Aorta (tissue), 5 donors: ENCODE measurements at regions not wholly inside any gene's neighbourhood (a gene's known extent, or its start where the extent isn't known, plus 50 kb on each side); places are given as distances from the start of the nearest gene placed in this dataset.

Experiments used
- ATAC-seq: fragments of 200-7000 bp; cut with Tn5 transposase; one replicate; pipeline ENCODE4 v1.9.1; 2022; ENCODE audit warnings: moderate library complexity; ENCODE audit not compliant: low FRiP score
- DNase-seq, 2 donors: peaks; one replicate each; pipeline ENCODE4 v3.0.0-alpha.2; 2020
- H3K27ac ChIP-seq, 2 donors: one replicate each; pipeline ENCODE4 v1.5.1; 2013; ENCODE audit warnings: low read length in 2 of 2, mild to moderate bottlenecking in 2 of 2, moderate library complexity in 2 of 2, control low read depth in 1 of 2, inconsistent platforms in 1 of 2, low read depth in 1 of 2
- H3K27me3 ChIP-seq, 2 donors: one replicate each; pipeline ENCODE4 v1.6.1; 2013; ENCODE audit warnings: control low read depth in 1 of 2, low read length in 1 of 2, mild to moderate bottlenecking in 1 of 2, moderate library complexity in 1 of 2; ENCODE audit not compliant: insufficient read depth in 2 of 2, control insufficient read depth in 1 of 2
- H3K36me3 ChIP-seq, 2 donors: one replicate each; pipeline ENCODE4 v1.6.1; 2013; ENCODE audit warnings: control low read depth in 1 of 2, low read length in 1 of 2, mild to moderate bottlenecking in 1 of 2; ENCODE audit not compliant: insufficient read depth in 2 of 2, control insufficient read depth in 1 of 2
- H3K4me1 ChIP-seq, 2 donors: one replicate each; pipeline ENCODE4 v1.6.1; 2013; ENCODE audit warnings: low read length in 2 of 2, control low read depth in 1 of 2, mild to moderate bottlenecking in 1 of 2, moderate library complexity in 1 of 2; ENCODE audit not compliant: insufficient read depth in 2 of 2, control insufficient read depth in 1 of 2
- H3K4me3 ChIP-seq, 2 donors: one replicate each; pipeline ENCODE4 v1.5.1; 2013; ENCODE audit warnings: low read length in 2 of 2, control low read depth in 1 of 2, mild to moderate bottlenecking in 1 of 2
- H3K9me3 ChIP-seq: one replicate; pipeline ENCODE4 v1.6.1; 2013; ENCODE audit warnings: mild to moderate bottlenecking, low read length; ENCODE audit not compliant: control insufficient read depth
- WGBS, 2 donors: extraction: QIAGEN DNeasy Blood & Tissue Kit; methylation state at CpG; one replicate each; pipeline ENCODE4 v1.1.7; 2013; 5-methylcytosine and 5-hydroxymethylcytosine counted together
- intact Hi-C, 2 donors: fragments of 100-400 bp; cut with DNase I; formaldehyde crosslinking; loops; one replicate each; pipeline versions ENCODE4 v1.14.2 to v1.15.0; 2022
- donor health status: healthy with polysubstance abuse.
- donor health status: Bipolar disorder and iron deficiency.
- donor health status: DM: no; HTN: no; CAD: no.
- donor health status: DM: no; HTN: no; CAD: no.
- donor health status: DM: yes; HTN: yes; CAD: no.

DNA sequence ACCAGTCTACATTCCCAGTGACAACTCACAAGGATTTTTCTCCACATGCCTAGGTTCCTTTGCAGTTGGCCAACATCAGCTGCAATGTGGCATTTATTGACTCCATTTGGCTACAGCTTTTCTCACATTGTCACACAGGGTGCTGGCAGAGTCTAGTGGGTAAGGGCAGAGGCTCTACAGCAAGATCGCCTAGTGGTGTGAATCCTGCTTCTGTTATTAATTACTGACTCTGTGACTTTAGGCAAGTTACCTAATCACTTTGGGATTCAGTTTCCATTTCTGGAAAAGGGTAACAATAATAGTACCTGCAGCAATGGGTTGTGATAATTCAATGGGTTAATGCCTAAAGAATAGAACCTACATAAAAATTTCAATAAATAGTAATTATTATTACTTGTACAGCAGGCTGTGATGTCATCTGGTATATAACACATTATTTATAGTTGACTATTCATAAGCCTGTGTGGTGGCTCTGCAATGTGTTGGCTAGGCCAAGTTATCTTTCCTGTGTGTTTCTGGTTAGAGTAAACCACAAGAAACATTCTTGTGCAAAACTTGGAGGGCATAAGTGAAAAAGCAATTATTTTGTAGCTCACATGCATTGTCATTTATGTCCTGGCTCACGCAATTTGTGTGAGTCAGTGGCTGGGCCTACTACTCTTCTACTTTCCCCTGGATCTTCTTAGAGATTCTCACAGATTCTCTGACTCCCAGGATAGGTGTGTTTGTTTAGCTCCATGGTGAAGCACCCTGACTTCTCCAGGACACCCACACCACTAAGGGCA lies 59.5 kb downstream of the PTGS2 start:
- intact Hi-C loops, result no loop called here
- ATAC-seq, result no peak

DNA sequence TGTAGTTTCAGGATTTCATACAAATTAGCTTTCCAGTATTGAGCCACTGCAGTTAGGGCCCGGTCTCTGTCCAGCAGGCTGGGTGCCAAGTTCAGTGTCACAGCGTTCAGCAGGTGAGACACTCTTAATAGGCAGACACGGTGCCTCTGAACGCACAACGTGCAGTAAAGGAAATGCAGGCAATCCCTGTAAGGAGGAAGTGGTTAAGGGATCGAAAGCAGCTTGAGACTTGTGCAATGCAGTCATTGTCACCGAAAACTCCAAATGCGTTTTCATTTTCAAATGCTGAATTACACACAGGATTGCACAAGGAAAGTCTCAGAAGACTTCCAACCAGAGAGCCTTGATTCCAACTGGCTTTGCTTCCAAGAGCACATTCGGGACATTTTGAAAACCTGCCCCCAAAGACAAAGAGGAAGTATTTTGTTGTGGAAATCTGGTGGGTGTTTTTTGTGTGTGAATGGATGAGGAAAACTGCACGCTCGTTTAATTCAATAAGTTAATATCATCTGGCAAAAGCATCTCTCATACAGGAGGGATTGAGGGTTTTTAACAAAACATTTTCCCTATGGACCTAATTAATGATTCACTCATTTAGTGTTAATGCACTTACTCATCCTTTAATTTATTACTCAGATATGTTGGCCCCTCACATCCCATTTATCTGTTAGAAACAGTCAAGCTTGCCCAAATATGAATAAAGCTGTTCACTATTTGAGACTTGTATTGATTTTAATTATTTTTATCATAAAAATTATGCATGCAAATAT lies 61.6 kb downstream of the PTGS2 start:
- DNase-seq, result peak in 1 of 2 donors; percentile 63
- H3K36me3 ChIP-seq, result no peaks in the 10 kb centered on the region
- H3K27ac ChIP-seq, result no peak overlapping the region
- no peaks in the 10 kb centered on the region for H3K27me3 ChIP-seq
- H3K9me3 ChIP-seq, result no peaks in the 10 kb centered on the region
- 67 to 68% methylated on average over 11 of the region's 11 CpGs for WGBS, 2 donors
- no peaks in the 10 kb centered on the region for H3K4me1 ChIP-seq
- intact Hi-C loops, result no loop called here
- H3K4me3 ChIP-seq, result no peak overlapping the region
- ATAC-seq, result peak; percentile 88

More for the DNA sequence above, 59.5 kb downstream of the PTGS2 start:
- H3K9me3 ChIP-seq, result no peaks in the 10 kb centered on the region
- H3K4me3 ChIP-seq, result no peak overlapping the region
- H3K27me3 ChIP-seq, result no peaks in the 10 kb centered on the region
- H3K4me1 ChIP-seq, result no peaks in the 10 kb centered on the region
- 86 to 91% methylated on average over 2 of the region's 2 CpGs for WGBS, 2 donors
- no peaks in the 10 kb centered on the region for H3K36me3 ChIP-seq
- no peak overlapping the region for H3K27ac ChIP-seq
- DNase-seq, result no peak

DNA sequence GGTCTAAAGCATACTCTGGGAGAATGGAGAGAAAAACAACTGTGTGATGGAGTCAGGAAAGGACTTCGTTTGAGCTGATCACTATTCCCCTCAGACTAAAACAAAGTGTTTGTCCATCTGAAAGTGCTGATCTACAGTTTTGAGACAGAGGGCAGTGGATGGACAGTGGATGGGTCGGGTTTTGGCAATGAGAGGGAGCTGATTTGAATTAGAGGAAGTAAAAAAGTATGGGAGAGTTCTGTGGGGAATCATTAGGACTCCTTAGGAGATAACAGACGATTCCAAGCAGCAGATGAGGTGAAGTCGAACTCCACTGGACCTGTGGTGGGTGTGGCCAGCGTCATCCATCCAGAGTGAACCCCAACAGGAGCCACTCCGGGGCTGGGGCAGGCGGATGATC lies 62.3 kb downstream of the PTGS2 start:
- H3K9me3 ChIP-seq, result no peaks in the 10 kb centered on the region
- no peaks in the 10 kb centered on the region for H3K36me3 ChIP-seq
- H3K27me3 ChIP-seq, result no peaks in the 10 kb centered on the region
- no peak overlapping the region for H3K27ac ChIP-seq
- ATAC-seq (peak; percentile 55), DNase-seq (no peak)
- no peaks in the 10 kb centered on the region for H3K4me1 ChIP-seq
- 72 to 78% methylated on average over 7 of the region's 7 CpGs for WGBS, 2 donors
- no peak overlapping the region for H3K4me3 ChIP-seq
- intact Hi-C loops, result no loop called here

- H3K27ac ChIP-seq, result no peak overlapping the region
- intact Hi-C loops, result no loop called here
- no peaks in the 10 kb centered on the region for H3K36me3 ChIP-seq
- H3K27me3 ChIP-seq, result no peaks in the 10 kb centered on the region
- no peaks in the 10 kb centered on the region for H3K9me3 ChIP-seq
- DNase-seq (no peak), ATAC-seq (no peak)
- no peaks in the 10 kb centered on the region for H3K4me1 ChIP-seq
- H3K4me3 ChIP-seq, result no peak overlapping the region
Measured at GRCh38 chr1:186616511-186616910, 63.7 kb downstream of the PTGS2 start.

DNA sequence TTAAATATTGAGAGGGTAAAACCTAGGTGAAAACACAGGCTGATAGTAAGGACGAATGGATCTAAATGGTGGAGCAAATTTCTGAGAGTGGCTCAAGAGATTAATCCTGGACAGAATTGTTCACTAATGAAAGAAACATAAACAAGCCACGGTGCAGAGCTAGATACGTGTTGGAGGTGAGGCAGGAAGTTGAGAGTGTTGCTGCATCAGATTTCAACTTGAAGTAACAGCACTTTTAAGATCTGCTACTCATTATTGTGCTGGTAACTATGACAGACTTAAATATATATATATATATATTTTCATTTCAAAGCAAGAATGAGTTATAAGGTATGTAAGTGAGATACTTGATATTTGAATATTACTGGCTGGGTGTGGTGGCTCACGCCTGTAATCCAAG lies 64.9 kb downstream of the PTGS2 start:
- Histone ChIP-seq H3K27me3 (no peaks in the 10 kb centered on the region), H3K4me3 (no peak overlapping the region), H3K27ac (no peak overlapping the region), H3K4me1 (no peaks in the 10 kb centered on the region), H3K9me3 (no peaks in the 10 kb centered on the region), H3K36me3 (no peaks in the 10 kb centered on the region)
- intact Hi-C loops, result no loop called here
- DNase-seq (no peak), ATAC-seq (no peak)
- WGBS, 2 donors, result 53% methylated on average over 4 of the region's 4 CpGs

DNA sequence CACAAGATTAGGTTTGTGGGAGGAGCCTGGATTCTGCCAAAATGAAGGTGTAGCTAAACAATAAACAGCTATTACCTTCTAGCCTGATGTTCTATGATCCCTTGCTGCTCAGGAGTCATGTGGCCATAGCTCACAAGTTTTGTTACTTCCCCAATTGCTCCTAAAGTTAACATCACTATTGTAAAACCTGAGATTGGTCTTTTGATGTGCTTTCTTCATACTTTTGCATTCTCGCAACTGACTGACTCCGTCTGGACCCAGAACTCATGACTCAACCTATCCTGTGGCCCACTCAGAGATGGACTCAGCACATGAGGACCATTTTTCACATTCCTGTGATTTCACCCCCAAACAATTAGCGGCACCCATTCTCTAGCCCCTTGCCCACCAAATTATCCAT lies 69.1 kb downstream of the PTGS2 start:
- intact Hi-C loops, result no loop called here
- ATAC-seq (no peak), DNase-seq (no peak)
- Histone ChIP-seq H3K4me3 (no peak overlapping the region), H3K4me1 (no peaks in the 10 kb centered on the region), H3K9me3 (no peaks in the 10 kb centered on the region), H3K27ac (no peak overlapping the region), H3K36me3 (no peaks in the 10 kb centered on the region), H3K27me3 (no peaks in the 10 kb centered on the region)
- 96 to 97% methylated on average over 3 of the region's 3 CpGs for WGBS, 2 donors

DNA sequence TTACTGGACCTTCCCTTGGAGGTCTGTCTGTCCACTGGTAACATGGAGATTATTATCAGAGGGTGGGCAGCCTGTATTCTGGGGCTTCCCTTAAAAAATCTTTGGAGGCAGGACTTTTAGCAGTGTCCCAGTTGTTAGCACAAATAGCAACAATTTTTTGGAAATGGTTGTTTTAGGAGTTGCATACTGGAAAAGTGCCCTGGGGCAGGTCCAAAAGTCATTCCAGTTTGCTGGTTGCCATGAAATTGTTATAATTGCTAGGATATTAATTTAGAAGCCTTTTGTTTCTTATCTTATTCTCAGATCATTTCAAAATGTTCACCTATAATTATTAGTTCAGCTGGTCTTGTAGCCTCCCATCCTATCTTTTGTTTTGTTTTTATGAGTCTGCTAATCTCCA lies 71.0 kb downstream of the PTGS2 start:
- Histone ChIP-seq H3K27me3 (no peaks in the 10 kb centered on the region), H3K27ac (no peak overlapping the region), H3K9me3 (no peaks in the 10 kb centered on the region), H3K4me3 (no peak overlapping the region), H3K4me1 (no peaks in the 10 kb centered on the region), H3K36me3 (no peaks in the 10 kb centered on the region)
- no peak for DNase-seq
- intact Hi-C loops, result loop anchor here in 1 of 2 donors (10.0 kb wide), 2 partner anchors 124 to 376 kb away; no protein-coding TSS in a partner anchor
- no peak for ATAC-seq

DNA sequence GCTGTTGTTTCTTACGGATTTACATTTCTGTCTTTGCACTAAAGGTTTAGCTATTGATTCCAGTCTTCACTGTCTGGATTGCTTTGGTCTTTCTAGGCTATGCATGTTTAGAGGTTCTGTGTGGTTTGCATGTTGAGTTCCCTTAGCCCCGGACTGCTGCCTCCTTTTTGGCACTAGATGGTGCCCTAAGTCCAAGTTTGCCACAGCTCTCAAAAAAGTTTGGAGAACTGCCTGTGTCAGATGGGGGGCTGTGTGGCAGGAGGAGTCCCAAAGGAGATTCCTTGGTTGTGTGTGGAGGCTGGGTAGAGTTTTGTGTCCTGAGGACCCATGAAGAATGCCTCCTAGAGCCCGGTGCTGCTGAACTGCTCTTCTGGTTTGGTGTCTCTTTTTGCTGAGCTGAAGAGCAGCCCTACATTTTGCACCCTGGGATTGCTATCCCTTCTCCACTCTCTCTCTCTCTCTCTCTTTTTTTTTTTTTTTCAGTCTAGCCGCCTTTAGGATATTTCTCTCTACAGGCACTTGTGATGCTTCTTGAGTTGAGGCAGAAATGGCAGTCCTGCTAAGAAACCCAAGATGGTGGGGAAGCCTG lies 74.4 kb downstream of the PTGS2 start:
- Histone ChIP-seq H3K4me3 (no peak overlapping the region), H3K27me3 (no peaks in the 10 kb centered on the region), H3K27ac (no peak overlapping the region), H3K9me3 (no peaks in the 10 kb centered on the region), H3K4me1 (no peaks in the 10 kb centered on the region), H3K36me3 (no peaks in the 10 kb centered on the region)
- DNase-seq (no peak), ATAC-seq (peak; percentile 79)
- intact Hi-C loops, result loop anchor here in 1 of 2 donors (10.0 kb wide), 2 partner anchors 121 to 379 kb away; no protein-coding TSS in a partner anchor
- 37 to 38% methylated on average over 4 of the region's 4 CpGs for WGBS, 2 donors
